ENCODE measurements at regions not wholly inside any gene's neighbourhood (a gene's known extent, or its start where the extent isn't known, plus 50 kb on each side); places are given as distances from the start of the nearest gene placed in this dataset.
"Not testable (repeated sequence)": the region's sequence is repeated elsewhere in the genome, so short reads cannot be mapped to it uniquely, and the experiment has no call there.

GRCh38 chr1:176396604-176397395, 66.2 kb upstream of the PAPPA2 start:
- DNase-seq = not testable (repeated sequence)

GRCh38 chr1:176391621-176392020, 71.4 kb upstream of the PAPPA2 start:
- DNase-seq = no peak

- DNase-seq = no peak
These were observed 78.1 kb upstream of the PAPPA2 start for GRCh38 chr1:176384841-176385240.

- DNase-seq = no peak
These were observed 80.8 kb upstream of the PAPPA2 start for GRCh38 chr1:176382163-176382562.

GRCh38 chr1:176379626-176380339, 83.2 kb upstream of the PAPPA2 start:
- DNase-seq = no peak

GRCh38 chr1:176374967-176375569, 87.9 kb upstream of the PAPPA2 start:
- DNase-seq = peak; percentile 32

GRCh38 chr1:176364236-176364905, 98.6 kb upstream of the PAPPA2 start:
- DNase-seq = no peak

DNA sequence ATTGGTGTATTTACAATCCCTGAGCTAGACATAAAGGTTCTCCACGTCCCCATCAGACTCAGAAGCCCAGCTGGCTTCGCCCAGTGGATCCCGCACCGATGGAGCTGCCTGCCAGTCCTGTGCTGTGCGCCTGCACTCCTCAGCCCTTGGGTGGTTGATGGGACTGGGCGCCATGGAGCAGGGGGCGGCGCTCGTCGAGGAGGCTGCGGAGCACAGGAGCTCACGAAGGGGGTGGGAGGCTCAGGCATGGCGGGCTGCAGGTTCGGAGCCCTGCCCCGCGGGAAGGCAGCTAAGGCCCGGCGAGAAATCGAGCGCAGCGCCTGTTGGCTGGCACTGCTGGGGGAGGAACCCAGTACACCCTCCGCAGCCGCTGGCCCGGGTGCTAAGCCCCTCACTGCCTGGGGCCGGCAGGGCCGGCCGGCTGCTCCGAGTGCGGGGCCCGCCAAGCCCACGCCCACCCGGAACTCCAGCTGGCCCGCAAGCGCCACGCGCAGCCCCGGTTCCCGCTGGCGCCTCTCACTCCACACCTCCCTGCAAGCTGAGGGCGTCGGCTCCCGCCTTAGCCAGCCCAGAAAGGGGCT, 113.8 kb upstream of the PAPPA2 start:
- DNase-seq = not testable (repeated sequence)

DNA sequence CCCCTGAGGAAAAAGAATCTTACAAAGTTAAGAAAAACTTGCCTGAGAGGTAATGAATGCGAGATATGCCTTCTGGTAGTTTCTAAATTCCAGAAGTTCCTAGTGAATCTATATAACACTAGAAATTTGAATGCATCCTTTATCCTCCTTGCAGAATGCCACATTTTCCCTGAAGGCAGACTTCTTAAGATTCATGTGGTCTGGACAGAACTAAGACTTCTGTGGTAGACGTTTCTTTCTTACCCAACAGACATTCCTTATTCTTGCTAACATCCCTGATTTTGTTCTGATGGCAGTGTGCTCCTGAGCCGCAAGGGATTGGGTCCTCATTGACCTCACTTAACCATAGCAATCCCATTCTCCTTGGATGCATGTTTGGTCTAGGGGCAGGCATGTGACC, 121.3 kb upstream of the PAPPA2 start:
- DNase-seq = no peak

- no peak for DNase-seq
These were observed 124.1 kb upstream of the PAPPA2 start for GRCh38 chr1:176338877-176339276.

DNA sequence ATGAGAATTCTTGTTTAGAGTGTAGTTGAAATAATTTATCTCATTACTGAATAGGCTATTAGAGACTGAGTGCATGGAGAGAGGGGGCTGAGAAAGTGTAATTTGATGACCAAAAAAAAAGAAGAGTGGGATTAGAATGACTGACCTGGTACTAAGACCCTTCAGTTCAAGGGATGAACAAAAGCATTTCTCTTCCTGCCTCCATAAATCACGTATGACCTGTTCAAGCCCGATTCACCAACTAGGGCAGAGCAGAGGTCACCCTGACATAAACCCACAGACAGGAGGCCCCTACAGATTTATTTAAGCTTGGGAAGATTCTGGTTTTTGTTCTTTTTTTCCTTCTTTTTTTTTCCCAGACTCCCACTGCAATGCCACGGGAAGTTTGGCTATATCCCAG, 123.7 kb upstream of the COP1 start:
- DNase-seq = no peak

DNA sequence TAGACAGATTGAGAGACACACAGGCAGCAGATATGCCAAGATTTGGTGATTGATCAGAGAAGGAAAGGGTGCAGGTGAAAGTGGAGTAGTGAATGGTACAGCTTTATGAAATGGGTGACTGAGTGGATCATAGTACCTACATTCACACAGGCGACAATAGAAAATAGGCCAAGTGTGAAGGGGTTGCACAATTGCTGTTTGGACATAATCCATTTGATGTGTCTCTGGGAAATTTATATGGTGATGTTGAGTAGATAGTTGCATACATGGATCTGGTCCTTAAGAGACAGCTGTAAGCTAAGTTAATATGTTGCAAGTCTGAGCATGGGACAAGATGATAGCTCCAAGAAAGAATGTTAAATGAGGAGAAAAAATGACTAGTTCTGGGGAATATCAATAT, 118.6 kb upstream of the COP1 start:
- DNase-seq = no peak

DNA sequence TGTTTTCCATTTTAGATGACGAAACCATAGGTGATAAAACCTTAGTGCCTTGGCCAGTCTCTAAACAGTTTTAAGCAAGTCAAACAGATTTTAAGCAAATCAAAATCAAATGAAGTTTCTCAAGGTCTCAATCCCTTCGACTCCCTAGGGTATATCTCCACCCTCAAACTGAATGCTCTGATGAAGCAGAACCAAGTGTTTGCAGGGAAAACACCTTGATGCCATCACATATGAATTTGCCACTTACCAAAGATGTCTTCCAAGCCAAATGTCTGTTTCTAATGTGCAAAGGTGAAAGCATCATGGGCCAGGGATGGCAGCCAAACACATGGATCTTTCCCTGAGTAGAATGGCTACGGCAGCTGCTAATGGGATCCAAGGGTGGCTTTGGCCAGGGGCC, 116.4 kb upstream of the COP1 start:
- no peak for DNase-seq

- DNase-seq = no peak
These were observed 108.6 kb upstream of the COP1 start for GRCh38 chr1:176315519-176316220.

GRCh38 chr1:176296602-176297001, 89.5 kb upstream of the COP1 start:
- not testable (repeated sequence) for DNase-seq

- DNase-seq = no peak
These were observed 78.9 kb upstream of the COP1 start for GRCh38 chr1:176285996-176286395.

GRCh38 chr1:176271572-176271971, 64.5 kb upstream of the COP1 start:
- no peak for DNase-seq
